Dedifferentiated amniotic fluid mesenchymal stem cell (primary cell): ENCODE measurements at regions not wholly inside any gene's neighbourhood (a gene's known extent, or its start where the extent isn't known, plus 50 kb on each side); places are given as distances from the start of the nearest gene placed in this dataset.

Experiments used
- DNase-seq: peaks from one replicate; pipeline ENCODE4 v3.0.0-alpha.2; 2016; ENCODE audit errors: extremely low spot score

- DNase-seq: no peak
Observed at GRCh38 chr7:52053525-52053924, 736.9 kb upstream of the COBL start.

GRCh38 chr7:52030722-52031121, 714.1 kb upstream of the COBL start:
- no peak for DNase-seq

- no peak for DNase-seq
Observed at GRCh38 chr7:52026140-52026539, 709.5 kb upstream of the COBL start.

GRCh38 chr7:52021343-52021742, 704.7 kb upstream of the COBL start:
- no peak for DNase-seq

DNA sequence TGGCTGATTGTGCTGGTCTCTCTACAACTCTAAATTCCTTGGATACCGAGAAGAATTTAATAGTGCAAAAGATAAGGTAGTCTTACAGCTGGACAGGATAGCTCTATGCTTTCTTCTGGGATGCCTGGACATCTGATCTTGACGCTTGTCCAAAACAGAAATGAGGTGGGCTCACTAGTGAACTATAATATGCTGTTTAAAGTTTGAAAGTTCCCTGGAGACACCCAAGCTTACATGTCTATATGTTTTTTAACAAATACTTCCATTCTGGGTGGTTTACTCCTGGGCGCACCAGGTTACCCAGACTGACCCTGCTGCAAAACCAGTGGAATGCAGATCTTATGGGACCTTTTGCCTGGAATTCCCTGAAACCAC, 702.1 kb upstream of the COBL start:
- no peak for DNase-seq

- DNase-seq: no peak
Observed at GRCh38 chr7:52017802-52018679, 701.4 kb upstream of the COBL start.

GRCh38 chr7:52009181-52009580, 692.6 kb upstream of the COBL start:
- no peak for DNase-seq

DNA sequence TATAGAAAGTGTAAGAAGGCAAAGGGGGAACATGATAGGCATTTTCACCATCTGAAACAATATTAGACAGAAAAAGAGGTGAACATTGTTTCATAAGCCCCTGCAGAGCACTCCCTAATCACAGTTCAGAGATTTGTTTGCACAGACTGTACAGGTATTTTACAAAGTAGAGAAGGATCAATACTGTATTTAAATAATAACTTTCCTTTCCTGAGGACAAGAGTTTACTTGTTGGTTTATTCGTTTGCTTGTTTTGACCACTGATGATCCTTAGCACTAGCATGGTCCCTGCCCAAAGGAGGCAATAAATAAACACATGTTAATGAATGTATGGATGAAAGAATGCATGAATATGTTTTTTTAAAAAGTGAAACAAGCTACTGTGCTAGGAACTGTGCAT, 690.1 kb upstream of the COBL start:
- DNase-seq: no peak

DNA sequence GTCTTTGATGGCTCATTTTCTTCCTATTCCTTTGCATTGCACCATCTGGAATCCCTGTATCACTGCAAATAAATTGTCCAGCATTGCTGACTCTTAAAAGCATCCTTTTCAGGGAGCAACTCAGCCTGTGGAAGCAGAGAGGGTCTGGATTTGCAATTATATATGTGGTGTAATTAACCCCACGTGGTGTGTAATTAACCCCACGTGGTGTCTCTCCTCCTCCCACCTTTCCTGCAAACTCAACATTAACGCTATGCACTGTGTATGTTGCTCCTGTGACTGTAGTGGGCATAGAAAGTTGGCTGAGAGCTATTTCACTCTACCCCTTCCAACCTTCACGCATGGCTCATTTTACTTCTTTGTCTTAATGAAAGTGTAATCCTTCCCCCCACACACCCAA, 689.0 kb upstream of the COBL start:
- no peak for DNase-seq

DNA sequence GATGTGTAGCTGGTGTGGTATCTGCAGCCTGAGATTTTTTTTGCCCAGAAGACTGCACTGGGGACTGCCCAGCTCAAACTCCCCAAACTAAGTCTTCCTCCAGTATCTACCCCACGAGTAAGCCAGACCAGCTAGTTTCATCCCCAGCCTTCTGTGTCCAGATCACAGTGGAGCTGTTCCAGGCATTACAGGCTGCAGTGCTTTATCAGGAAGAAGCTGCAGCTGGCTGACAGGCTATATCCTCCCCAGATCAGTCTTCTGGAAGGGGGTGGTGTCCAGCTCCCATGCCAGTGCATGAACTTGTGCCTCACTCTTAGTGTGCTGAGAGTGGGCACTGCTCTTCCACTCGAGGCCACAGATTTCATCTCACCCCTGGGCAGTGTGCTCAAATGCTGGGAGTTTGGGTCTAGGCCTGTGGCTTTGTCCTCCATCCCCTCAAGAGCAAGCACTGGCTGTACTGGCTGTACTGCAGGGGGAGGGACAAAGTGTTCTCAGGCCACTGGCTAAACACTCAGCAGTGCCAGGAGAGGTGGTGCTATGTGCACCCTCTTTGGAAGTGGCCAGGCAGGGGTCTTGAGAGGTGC, 679.1 kb upstream of the COBL start:
- DNase-seq: no peak

GRCh38 chr7:51982653-51983052, 666.0 kb upstream of the COBL start:
- DNase-seq: no peak

DNA sequence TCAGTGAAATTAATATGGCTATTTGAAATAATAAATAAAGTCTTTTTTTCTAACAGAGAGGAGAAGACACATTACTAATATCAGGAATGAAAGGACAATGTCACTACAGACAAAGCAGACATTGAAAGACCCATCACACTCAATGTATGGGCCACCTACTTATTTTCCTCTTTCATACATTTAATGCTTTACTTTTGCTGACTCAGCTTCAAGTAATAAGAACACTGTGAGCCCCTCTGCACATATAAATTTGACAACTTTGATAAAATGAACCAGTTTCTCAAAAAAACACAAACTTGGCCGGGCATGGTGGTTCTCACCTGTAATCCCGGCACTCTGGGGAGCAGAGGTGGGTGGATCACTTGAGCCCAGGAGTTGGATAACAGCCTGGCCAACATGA, 664.2 kb upstream of the COBL start:
- no peak for DNase-seq

DNA sequence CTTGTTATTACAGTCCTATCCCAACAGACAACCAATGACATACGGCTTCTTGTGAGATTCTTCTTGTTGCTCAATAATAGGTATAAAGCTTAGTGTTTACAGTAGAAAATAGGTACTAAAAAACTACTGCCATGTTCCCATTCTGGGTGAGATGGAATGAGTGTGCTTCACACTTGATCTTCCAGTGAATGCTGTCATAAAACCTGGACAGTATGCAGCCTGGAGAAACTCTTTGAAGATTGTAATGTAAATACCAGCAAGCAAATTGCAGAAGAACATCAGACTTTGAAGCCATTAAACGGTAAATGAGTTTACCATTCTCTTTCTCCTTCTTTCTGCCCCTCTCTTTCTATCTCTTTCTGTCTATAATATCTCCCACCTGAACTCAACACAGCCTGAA, 663.7 kb upstream of the COBL start:
- DNase-seq: no peak

GRCh38 chr7:51977913-51978312, 661.3 kb upstream of the COBL start:
- DNase-seq: no peak

- DNase-seq: no peak
Observed at GRCh38 chr7:51973939-51974338, 657.3 kb upstream of the COBL start.

GRCh38 chr7:51973071-51973470, 656.5 kb upstream of the COBL start:
- DNase-seq: no peak

DNA sequence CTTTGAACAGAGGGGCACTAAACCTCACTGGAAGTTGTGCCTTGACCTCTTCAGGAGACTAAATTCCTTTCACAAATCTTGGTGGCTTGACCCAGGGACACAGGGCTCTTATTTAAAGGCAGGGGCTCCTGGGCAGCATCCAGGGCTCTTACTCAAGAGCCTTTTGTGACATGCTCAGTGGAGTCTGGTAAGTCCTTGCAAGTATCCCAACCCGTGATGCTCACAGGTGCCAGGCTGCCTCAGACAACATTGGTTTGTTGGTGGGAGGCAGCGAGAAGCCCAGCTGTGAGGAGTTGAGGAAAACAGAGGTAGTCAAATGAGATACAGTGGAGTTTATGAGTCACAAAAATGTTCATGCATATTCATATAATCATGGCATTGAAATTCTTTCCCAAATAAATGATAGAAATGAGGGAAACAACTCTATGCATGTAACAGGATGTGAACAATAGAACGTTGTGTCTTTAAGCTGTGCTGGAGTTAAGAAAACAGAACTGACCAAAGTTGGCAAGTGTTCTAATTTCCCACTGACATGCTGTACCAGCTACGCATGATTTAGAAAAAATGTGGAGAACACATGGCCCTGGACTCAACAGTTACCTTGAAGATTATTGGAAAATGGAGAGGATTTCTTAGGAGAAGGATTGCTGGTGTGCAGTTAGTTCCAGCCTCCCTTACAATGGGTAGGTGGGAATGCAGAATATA, 654.5 kb upstream of the COBL start:
- no peak for DNase-seq

- no peak for DNase-seq
Observed at GRCh38 chr7:51968461-51968860, 651.9 kb upstream of the COBL start.

DNA sequence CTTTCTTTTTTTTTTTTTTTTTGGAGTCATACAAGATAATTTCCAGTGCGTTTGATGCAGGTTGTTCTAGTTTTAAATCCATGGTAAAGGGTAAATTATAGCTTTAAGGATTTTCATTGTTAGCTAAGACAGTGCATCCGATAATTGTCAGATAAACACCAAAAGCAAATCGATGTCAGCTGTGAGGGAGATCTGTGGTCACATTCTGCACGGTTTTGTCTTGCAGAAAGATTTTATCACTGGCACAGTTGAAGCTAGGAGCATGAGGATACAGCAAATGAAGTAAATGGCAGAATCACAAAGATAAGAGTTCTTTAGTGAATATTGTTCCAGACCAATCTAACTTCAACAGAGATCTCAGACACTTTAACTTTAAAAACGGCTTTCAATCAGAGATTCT, 648.8 kb upstream of the COBL start:
- no peak for DNase-seq

GRCh38 chr7:51961804-51962203, 645.2 kb upstream of the COBL start:
- no peak for DNase-seq

GRCh38 chr7:51950813-51951212, 634.2 kb upstream of the COBL start:
- no peak for DNase-seq

DNA sequence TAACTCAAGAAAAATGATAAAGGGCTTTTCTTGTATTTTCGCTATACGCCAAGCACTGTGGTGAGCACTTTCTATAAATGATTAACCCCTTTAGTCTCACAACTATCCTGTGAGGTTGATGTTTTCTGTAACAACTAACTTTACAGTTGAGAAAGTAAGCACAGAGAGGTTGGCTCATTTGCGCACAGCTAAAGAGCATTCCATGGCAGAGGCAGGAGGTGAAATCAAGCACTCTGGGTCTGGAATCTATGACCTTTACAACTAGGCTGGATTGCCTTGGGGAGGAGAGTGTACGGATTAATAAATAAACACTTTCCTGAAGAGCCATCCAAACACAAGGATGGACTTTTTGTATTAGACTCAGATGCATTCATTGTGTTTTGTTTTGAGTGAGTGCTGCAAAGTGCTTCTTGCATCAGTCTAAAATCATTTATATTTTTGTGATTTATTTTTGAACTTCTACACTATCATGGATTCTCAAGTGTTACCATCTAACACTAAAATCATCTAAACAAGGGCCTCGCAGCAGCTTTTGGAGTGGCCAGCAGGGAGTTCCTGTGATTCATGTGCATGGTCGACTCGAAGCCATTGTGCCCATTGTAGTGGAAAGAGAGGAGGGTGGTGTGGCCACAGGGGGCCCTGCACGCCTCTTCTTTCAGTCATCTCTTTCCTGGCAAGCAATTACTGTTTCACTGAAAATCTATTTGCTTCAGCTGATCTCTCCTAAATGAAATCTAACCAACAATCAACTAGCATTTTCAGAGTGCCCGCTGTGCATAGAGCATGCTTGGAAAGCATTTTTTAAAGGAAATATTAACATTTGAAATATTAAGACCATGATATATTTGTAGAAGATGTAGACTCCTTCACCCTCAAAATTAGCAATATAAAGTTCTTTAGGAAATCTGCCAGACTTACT, 633.4 kb upstream of the COBL start:
- DNase-seq: no peak
